ENCODE measurements at regions not wholly inside any gene's neighbourhood (a gene's known extent, or its start where the extent isn't known, plus 50 kb on each side); places are given as distances from the start of the nearest gene placed in this dataset.

GRCh38 chr11:8818421-8818820 lies 92.6 kb upstream of the AKIP1 start:
- H3K4me2 ChIP-seq (ENCODE audit: low read depth, low read length, poor library complexity, severe bottlenecking): no peak overlapping the region
- peaks cover 26% of the 10 kb centered on the region for H3K4me1 ChIP-seq (ENCODE audit: insufficient read depth, low read length, poor library complexity, severe bottlenecking)
- H3K9me3 ChIP-seq (ENCODE audit: insufficient read depth, low read depth, low read length): no peaks in the 10 kb centered on the region
- H3K36me3 ChIP-seq (ENCODE audit: insufficient read depth, low read length): no peaks in the 10 kb centered on the region
- H2AFZ ChIP-seq (ENCODE audit: low read length): no peak overlapping the region
- TF ChIP-seq EZH2phosphoT487 (IDR thresholded peaks at IDR 0.05; ENCODE audit: borderline replicate concordance) (no peak), CTCF (conservative IDR thresholded peaks at IDR 0.05; ENCODE audit: low read length) (no peak)
- H3K79me2 ChIP-seq (ENCODE audit: insufficient read depth, low read length): no peaks in the 10 kb centered on the region
- no peak overlapping the region for H3K4me3 ChIP-seq (ENCODE audit: low read length, poor library complexity, severe bottlenecking)
- H3F3A ChIP-seq (ENCODE audit: low read depth): peaks cover 10% of the 10 kb centered on the region
- H3K9ac ChIP-seq (ENCODE audit: low read depth, low read length, poor library complexity, severe bottlenecking): no peak overlapping the region
- no peaks in the 10 kb centered on the region for H3K27me3 ChIP-seq (ENCODE audit: insufficient read depth, low read length, poor library complexity, severe bottlenecking)
- H3K9me2 ChIP-seq (replicated peaks; ENCODE audit: low read depth, low read length): no peaks in the 10 kb centered on the region
- no peaks in the 10 kb centered on the region for H4K20me1 ChIP-seq (ENCODE audit: insufficient read depth, low read length, poor library complexity, severe bottlenecking)

- Histone ChIP-seq H3K9me3 (ENCODE audit: insufficient read depth, low read depth, low read length) (no peaks in the 10 kb centered on the region), H3K36me3 (ENCODE audit: insufficient read depth, low read length) (no peaks in the 10 kb centered on the region), H3K79me2 (ENCODE audit: insufficient read depth, low read length) (no peaks in the 10 kb centered on the region), H3K4me1 (ENCODE audit: insufficient read depth, low read length, poor library complexity, severe bottlenecking) (peaks cover 7% of the 10 kb centered on the region), H3K9me2 (replicated peaks; ENCODE audit: low read depth, low read length) (no peaks in the 10 kb centered on the region), H3K4me2 (ENCODE audit: low read depth, low read length, poor library complexity, severe bottlenecking) (no peak overlapping the region), H3K4me3 (ENCODE audit: low read length, poor library complexity, severe bottlenecking) (no peak overlapping the region), H4K20me1 (ENCODE audit: insufficient read depth, low read length, poor library complexity, severe bottlenecking) (no peaks in the 10 kb centered on the region), H3K27me3 (ENCODE audit: insufficient read depth, low read length, poor library complexity, severe bottlenecking) (no peaks in the 10 kb centered on the region), H3F3A (ENCODE audit: low read depth) (no peaks in the 10 kb centered on the region), H2AFZ (ENCODE audit: low read length) (no peak overlapping the region), H3K9ac (ENCODE audit: low read depth, low read length, poor library complexity, severe bottlenecking) (no peak overlapping the region)
- TF ChIP-seq CTCF (conservative IDR thresholded peaks at IDR 0.05; ENCODE audit: low read length) (no peak), EZH2phosphoT487 (IDR thresholded peaks at IDR 0.05; ENCODE audit: borderline replicate concordance) (no peak)
These were observed 90.6 kb upstream of the AKIP1 start for GRCh38 chr11:8820401-8820800.

GRCh38 chr11:8822469-8822868 lies 88.5 kb upstream of the AKIP1 start:
- H3K36me3 ChIP-seq (ENCODE audit: insufficient read depth, low read length): no peaks in the 10 kb centered on the region
- H3K4me2 ChIP-seq (ENCODE audit: low read depth, low read length, poor library complexity, severe bottlenecking): no peak overlapping the region
- H4K20me1 ChIP-seq (ENCODE audit: insufficient read depth, low read length, poor library complexity, severe bottlenecking): no peaks in the 10 kb centered on the region
- TF ChIP-seq CTCF (conservative IDR thresholded peaks at IDR 0.05; ENCODE audit: low read length): no peak
- no peak for TF ChIP-seq EZH2phosphoT487 (IDR thresholded peaks at IDR 0.05; ENCODE audit: borderline replicate concordance)
- H3K9ac ChIP-seq (ENCODE audit: low read depth, low read length, poor library complexity, severe bottlenecking): no peak overlapping the region
- no peaks in the 10 kb centered on the region for H3F3A ChIP-seq (ENCODE audit: low read depth)
- H3K4me3 ChIP-seq (ENCODE audit: low read length, poor library complexity, severe bottlenecking): no peak overlapping the region
- H3K4me1 ChIP-seq (ENCODE audit: insufficient read depth, low read length, poor library complexity, severe bottlenecking): no peaks in the 10 kb centered on the region
- no peaks in the 10 kb centered on the region for H3K27me3 ChIP-seq (ENCODE audit: insufficient read depth, low read length, poor library complexity, severe bottlenecking)
- no peaks in the 10 kb centered on the region for H3K79me2 ChIP-seq (ENCODE audit: insufficient read depth, low read length)
- no peaks in the 10 kb centered on the region for H3K9me2 ChIP-seq (replicated peaks; ENCODE audit: low read depth, low read length)
- no peak overlapping the region for H2AFZ ChIP-seq (ENCODE audit: low read length)
- no peaks in the 10 kb centered on the region for H3K9me3 ChIP-seq (ENCODE audit: insufficient read depth, low read depth, low read length)
